Fibroblast of skin of left biceps (primary cell): ENCODE measurements at regions not wholly inside any gene's neighbourhood (a gene's known extent, or its start where the extent isn't known, plus 50 kb on each side); places are given as distances from the start of the nearest gene placed in this dataset.
"Not testable (repeated sequence)": the region's sequence is repeated elsewhere in the genome, so short reads cannot be mapped to it uniquely, and the experiment has no call there.

Experiments used
- DNase-seq, 2 experiments: peaks; one replicate each; pipeline ENCODE4 v3.0.0-alpha.2; 2013; ENCODE audit warnings: low read depth in 2 of 2

DNA sequence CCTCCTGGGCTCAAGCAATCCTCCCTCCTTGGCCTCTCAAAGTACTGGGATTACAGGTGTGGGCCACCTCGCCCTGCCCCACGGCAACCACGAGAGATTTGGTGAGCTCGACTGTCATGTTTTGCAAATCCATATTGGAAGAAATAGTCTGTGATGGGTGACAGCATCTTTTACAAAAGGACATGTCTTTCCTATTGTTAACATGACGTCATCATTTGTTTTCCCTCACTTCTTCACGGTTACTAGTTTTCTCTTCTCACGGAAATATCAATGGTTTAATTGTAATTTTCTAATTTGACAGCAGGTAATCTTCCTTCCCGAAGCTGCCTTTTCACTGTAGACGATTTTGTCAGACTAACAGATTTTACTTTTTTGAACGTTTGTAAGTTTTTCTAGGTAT is 110.8 kb upstream of the GREM2 start:
- no peak for DNase-seq

- peak; percentile 44 to 49 for DNase-seq
Measured at GRCh38 chr1:240720976-240721375, 109.0 kb upstream of the GREM2 start.

DNA sequence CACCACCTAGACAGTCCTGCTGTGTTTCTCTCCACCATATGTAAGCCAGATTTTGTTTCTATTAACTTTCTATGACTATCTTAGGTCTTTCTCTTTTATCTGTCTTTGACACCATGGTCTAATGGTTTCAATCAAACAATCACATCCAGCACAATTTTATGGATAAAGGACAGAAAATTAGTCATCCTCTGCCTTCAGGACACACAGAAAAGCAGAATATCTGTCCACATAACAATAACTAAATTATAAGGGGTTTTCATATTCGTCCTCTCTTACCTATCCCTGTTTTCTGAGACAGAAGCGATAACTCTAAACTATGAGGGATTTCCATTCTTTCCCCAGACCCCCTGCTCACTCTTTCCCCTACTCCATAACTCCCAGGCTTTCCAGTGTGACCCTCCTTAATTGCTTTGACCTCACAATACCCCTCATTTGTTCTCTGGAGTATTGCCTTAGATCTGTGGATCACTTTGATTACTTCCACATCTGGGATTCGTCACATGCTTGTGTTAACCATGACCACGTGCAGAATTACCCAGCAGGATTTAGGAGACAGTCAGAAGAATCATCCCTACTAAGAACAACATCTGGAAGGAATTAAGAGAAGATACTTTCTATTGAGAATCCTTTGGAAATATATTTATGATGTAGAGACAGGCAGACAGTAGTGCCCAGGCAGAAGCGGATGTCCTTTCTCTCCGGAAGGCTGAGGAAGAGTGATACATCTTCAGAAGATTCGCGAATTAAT is 108.2 kb upstream of the GREM2 start:
- DNase-seq, result peak; percentile 79 to 84

GRCh38 chr1:240716538-240716937 is 104.6 kb upstream of the GREM2 start:
- not testable (repeated sequence) for DNase-seq

GRCh38 chr1:240714568-240715292 is 102.8 kb upstream of the GREM2 start:
- no peak for DNase-seq

DNA sequence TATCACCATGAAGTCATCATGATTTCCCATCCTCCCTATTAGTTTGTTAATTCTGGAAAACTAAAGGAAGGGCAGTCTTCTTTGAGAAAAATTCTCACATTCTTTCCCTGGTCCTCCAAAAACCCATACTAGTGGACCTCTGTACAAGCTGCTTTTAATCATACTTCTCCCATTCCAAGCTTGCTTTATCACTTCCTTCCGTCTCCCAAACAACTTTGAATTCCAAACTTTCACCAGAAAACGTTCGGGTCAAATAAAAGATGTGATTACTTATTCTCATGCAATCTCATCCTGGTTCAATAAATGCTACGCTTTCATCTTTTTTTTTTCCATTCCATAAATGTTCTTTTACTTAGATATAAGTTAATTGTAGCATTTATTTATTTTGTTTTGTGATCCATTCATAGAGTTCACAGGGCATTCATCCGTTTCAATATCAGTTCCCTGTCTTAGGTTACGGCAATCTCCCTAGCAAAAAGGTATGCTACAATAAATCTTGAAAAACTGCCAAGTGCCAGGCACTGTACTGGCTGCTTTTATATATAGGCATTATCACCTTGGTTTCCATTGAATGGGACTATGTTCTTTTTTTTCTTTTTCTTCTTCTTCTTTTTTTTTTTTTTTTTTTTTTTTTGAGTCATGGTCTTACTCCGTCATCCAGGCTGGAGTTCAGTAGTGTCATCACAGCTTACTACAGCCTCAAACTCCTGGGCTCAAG is 100.2 kb upstream of the GREM2 start:
- DNase-seq, result peak; percentile 77 to 80

DNA sequence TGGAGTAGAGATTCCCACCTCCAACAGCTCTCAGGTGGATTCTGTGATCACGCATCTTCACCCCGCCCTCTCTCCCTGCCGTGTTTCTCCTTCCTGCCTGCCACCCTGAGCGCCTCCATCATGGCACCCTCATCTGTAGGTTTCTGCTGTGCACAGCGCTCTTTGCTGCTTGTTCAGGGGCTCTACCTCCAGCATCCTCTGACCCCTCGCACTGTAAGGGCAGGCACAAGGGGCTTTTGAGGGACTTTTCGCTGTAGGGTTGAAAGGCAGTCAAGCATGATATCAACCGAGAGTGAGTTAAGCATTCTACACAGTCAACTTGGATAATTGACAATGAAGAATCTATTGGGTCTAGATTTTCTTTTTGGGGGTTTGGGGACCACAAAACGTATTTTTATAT is 99.1 kb upstream of the GREM2 start:
- no peak for DNase-seq

DNA sequence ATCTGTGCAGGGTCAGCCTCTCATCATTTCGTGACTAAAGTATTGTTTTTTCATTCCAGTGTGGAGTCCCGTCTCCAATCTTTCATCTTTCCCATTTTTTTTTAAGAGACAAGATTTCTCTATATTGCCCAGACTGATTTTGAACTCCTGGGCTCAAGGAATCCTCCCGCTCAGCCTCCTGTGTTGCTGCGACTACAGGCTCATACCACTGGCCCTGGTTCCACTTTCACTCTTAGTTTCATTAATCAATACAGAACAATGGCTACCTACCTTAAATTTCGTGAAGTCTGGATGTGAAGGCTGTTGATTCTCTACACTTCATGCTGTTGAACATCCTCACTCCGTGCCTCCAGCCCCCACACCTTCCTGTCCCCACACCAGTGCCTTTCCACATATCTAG is 97.7 kb upstream of the GREM2 start:
- no peak for DNase-seq

DNA sequence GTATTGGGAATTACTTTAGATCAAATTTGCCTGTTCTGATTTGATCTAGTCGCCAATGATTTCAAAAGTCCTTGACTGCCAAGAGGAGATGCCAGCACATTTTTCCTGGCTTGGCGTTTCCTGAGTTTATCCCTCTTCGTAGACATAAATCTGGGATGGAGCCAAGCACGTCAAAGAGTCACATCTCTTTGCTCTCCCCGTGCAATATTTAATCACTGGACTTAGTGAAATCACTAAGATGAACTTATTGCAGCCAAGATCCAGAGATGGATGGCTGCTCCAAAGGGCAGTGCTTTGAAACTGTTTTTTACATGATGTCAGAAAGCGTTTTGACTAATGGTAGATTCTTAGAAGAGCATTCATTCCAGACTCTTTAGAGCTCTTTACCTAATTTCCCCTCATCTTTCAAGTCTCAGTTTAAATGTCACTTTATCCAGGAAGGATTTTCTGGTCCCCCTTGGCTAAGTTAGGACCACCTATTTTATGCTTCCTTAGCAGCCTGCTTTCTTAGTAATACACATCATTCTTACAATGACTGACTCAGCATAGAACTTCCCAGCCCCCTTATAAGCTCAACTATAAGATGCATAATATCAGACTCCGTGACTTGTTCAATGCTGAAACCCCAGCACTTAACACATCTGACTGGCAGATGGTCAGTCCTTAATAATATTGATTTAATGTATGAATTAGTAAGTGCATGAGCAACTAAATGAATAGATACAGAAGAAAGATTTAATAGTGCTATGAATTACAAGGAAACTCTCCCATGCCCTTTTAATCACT is 94.4 kb upstream of the GREM2 start:
- DNase-seq, result no peak

DNA sequence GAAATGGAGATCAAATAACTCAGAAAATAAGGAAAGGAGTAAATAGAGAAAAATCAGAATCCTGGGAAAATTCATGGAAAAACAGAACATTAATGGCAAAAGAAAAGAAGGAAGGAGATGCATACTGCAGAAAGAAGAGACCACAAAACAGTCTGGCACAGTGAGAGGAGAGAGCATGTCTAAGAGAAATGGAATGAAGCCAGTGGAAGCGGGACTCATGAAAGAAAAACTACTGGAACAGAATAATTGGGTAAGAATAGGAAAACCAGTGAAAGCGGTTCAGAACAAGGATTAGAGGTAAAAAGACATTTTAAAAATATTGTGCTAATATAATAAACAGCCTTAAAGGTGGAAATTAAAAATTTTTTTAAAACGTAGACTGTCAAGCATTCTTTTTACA is 93.6 kb upstream of the GREM2 start:
- DNase-seq, result no peak

GRCh38 chr1:240701412-240701811 is 89.5 kb upstream of the GREM2 start:
- peak; percentile 80 to 81 for DNase-seq

DNA sequence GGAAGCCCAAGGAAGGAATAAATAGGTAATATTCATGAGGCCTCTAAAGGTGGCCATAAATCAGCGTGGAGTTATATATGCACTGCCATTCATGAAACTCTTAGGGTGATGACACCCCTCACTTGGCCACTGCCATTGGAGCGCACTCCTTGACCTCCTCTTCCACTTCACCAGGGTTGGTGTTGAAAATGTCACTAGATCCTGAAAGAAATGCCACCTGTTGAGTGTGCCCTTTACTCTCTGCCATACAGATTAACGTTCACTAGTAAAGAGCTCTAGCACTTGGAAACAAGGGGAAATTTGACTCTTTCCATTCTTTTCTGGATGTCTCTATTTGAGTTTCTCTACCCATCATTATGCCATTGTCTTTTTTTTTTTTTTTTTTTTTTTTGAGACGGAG is 83.5 kb upstream of the GREM2 start:
- DNase-seq, result no peak

DNA sequence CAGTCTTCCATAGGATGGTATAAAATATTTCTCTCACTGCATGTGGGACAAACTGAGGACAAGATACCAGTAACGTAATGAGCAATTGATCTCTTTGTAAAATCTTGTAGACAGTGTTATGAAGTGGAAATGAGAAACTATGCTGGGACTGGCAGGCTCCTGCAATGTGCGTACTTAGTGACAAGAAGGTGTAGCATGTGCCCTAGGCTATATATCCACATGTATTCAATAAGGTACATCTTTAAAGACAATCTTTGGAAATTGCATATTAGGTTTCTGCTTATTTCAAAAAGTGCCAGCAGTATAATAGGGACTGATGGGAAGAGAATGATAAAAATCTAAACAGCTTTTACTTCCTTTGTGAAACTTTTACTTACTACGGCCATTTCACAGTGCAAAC is 81.9 kb upstream of the GREM2 start:
- DNase-seq, result no peak

DNA sequence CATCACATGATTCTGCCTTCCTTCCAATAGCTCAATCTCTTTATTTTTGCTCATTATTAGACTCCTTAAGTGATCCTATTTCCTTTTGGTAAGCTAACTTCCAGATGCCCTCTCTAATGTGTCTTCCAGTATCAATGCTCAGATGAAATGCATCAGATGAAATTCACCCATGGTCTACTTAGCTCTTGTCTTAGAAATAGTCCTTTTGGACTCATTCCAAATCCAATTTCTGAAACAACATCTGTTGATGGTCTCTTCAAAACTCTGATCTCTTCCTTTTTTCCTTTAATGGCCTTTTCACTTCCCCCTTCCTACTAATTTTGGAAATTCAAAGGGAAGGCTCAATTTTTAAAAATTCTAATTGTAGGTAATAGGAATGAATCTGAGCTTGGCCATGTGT is 81.1 kb upstream of the GREM2 start:
- DNase-seq, result no peak

GRCh38 chr1:240691909-240692705 is 80.2 kb upstream of the GREM2 start:
- DNase-seq, result no peak

DNA sequence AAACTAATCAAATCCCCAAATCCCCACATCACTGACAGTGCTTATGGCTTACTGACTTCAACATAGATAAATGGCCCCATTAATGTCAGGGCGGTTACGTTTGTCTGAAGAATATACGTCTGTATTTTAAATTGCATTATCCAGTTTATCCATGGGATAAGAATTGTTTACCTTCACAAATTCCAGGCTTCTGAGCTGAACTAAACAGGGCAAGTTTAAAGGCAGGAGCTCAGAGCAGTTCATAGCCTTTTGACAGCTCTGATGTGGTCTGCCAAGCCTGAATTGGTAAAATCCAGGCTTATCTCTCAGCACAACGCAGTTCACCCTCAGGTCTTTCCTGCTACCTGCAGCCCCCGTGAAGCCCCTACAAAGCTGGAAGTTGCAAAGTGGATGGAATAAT is 79.5 kb upstream of the GREM2 start:
- DNase-seq, result no peak

- DNase-seq, result no peak
Measured at GRCh38 chr1:240687820-240688219, 75.9 kb upstream of the GREM2 start.

DNA sequence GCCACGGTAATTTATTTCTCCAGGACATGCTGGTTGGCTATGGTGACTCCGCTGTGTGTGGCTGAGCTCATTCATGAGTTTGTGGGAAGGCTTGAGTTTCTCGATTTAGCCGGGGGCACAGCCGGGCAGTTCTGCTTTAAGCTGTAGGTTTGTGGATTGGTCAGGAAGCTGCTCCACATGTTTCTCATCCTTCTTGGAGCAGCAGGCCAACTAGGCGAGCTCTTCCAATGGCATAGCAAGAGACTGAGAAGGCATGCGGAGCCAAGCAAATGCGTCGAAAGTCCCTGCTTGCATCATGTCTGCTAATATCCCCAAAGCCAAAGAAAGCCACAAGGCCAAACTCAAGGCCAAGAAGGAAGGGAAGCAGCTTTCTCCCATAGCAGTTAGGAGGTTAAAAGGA is 71.6 kb upstream of the GREM2 start:
- no peak for DNase-seq

- no peak for DNase-seq
Measured at GRCh38 chr1:240682859-240683242, 70.9 kb upstream of the GREM2 start.

- no peak for DNase-seq
Measured at GRCh38 chr1:240682166-240682858, 70.4 kb upstream of the GREM2 start.
